Neutrophil (primary cell): ENCODE measurements at regions not wholly inside any gene's neighbourhood (a gene's known extent, or its start where the extent isn't known, plus 50 kb on each side); places are given as distances from the start of the nearest gene placed in this dataset.

Experiments
- H3K27ac ChIP-seq: fragments of 200-600 bp; sonication (generic); 2 replicates; pipeline ENCODE4 v1.5.1; 2016; ENCODE audit warnings: mild to moderate bottlenecking, moderate library complexity
- H3K27me3 ChIP-seq: fragments of 200-600 bp; sonication (generic); 2 replicates; pipeline ENCODE4 v1.6.0; 2016; ENCODE audit warnings: mild to moderate bottlenecking
- H3K36me3 ChIP-seq: fragments of 200-600 bp; sonication (generic); 2 replicates; pipeline ENCODE4 v1.5.1; 2017
- H3K4me1 ChIP-seq, 2 experiments: fragments of 200-600 bp in 1 of 2; sonication (generic) in 1 of 2; 1 replicate in 1 of 2; 2 replicates in 1 of 2; pipeline versions ENCODE4 v1.5.1 to v1.6.1; 2013 to 2016; ENCODE audit warnings: low read depth in 1 of 2, low read length in 1 of 2, mild to moderate bottlenecking in 1 of 2, moderate library complexity in 1 of 2; ENCODE audit not compliant: control insufficient read depth in 1 of 2, insufficient read depth in 1 of 2
- H3K4me3 ChIP-seq, 2 experiments: fragments of 200-600 bp in 1 of 2; sonication (generic) in 1 of 2; 1 replicate in 1 of 2; 2 replicates in 1 of 2; pipeline ENCODE4 v1.5.1; 2013 to 2016; ENCODE audit warnings: low read depth in 1 of 2, low read length in 1 of 2, mild to moderate bottlenecking in 1 of 2, moderate library complexity in 1 of 2
- H3K9me3 ChIP-seq: fragments of 200-600 bp; sonication (generic); 2 replicates; pipeline ENCODE4 v1.5.1; 2016
- TF ChIP-seq, protein P1 (sequence below): fragments of 200-600 bp; sonication (generic); IDR thresholded peaks from 2 replicates; pipeline ENCODE4 v1.5.1; 2016; ENCODE audit warnings: antibody characterized with exemption

- no peaks in the 10 kb centered on the region for H3K36me3 ChIP-seq
- H3K27ac ChIP-seq: no peak overlapping the region
- no peaks in the 10 kb centered on the region for H3K27me3 ChIP-seq
- TF ChIP-seq, protein P1, sequence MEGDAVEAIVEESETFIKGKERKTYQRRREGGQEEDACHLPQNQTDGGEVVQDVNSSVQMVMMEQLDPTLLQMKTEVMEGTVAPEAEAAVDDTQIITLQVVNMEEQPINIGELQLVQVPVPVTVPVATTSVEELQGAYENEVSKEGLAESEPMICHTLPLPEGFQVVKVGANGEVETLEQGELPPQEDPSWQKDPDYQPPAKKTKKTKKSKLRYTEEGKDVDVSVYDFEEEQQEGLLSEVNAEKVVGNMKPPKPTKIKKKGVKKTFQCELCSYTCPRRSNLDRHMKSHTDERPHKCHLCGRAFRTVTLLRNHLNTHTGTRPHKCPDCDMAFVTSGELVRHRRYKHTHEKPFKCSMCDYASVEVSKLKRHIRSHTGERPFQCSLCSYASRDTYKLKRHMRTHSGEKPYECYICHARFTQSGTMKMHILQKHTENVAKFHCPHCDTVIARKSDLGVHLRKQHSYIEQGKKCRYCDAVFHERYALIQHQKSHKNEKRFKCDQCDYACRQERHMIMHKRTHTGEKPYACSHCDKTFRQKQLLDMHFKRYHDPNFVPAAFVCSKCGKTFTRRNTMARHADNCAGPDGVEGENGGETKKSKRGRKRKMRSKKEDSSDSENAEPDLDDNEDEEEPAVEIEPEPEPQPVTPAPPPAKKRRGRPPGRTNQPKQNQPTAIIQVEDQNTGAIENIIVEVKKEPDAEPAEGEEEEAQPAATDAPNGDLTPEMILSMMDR: no peak
- no peak overlapping the region for H3K4me3 ChIP-seq
- no peaks in the 10 kb centered on the region for H3K9me3 ChIP-seq
- H3K4me1 ChIP-seq: no peaks in the 10 kb centered on the region
Measured at GRCh38 chr1:193402977-193403376, 216.6 kb upstream of the B3GALT2 start.

- no peaks in the 10 kb centered on the region for H3K36me3 ChIP-seq
- H3K9me3 ChIP-seq: no peaks in the 10 kb centered on the region
- no peak overlapping the region for H3K4me3 ChIP-seq
- no peak overlapping the region for H3K27ac ChIP-seq
- TF ChIP-seq, protein P1: no peak
- no peaks in the 10 kb centered on the region for H3K4me1 ChIP-seq
- H3K27me3 ChIP-seq: no peaks in the 10 kb centered on the region
Measured at GRCh38 chr1:193402037-193402436, 215.6 kb upstream of the B3GALT2 start.

DNA sequence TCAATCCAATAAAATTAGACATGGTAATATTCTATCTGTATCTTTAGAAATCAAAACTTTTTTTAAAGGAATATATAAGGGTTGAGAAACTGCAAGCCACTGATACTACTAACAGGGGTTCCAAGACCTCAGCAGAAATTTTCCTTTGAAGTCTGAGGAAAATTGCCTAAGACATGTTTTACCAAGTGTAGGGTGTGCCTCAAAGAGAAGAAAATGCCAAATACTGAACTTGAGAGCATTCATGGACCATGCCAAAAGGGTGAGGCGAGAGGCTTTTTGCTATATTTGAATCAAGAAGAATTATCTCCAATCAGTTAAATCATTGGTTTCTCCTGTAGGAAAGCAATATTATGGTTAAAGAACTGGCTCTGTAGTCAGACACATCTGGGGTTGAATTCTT, 207.9 kb upstream of the B3GALT2 start:
- Histone ChIP-seq H3K36me3 (no peaks in the 10 kb centered on the region), H3K4me1 (no peaks in the 10 kb centered on the region), H3K27ac (no peak overlapping the region), H3K27me3 (no peaks in the 10 kb centered on the region), H3K9me3 (no peaks in the 10 kb centered on the region), H3K4me3 (no peak overlapping the region)
- TF ChIP-seq, protein P1: no peak

- no peak overlapping the region for H3K27ac ChIP-seq
- no peaks in the 10 kb centered on the region for H3K27me3 ChIP-seq
- H3K36me3 ChIP-seq: no peaks in the 10 kb centered on the region
- H3K4me3 ChIP-seq: no peak overlapping the region
- TF ChIP-seq, protein P1: no peak
- H3K4me1 ChIP-seq: no peaks in the 10 kb centered on the region
- no peaks in the 10 kb centered on the region for H3K9me3 ChIP-seq
Measured at GRCh38 chr1:193392686-193393085, 206.3 kb upstream of the B3GALT2 start.

DNA sequence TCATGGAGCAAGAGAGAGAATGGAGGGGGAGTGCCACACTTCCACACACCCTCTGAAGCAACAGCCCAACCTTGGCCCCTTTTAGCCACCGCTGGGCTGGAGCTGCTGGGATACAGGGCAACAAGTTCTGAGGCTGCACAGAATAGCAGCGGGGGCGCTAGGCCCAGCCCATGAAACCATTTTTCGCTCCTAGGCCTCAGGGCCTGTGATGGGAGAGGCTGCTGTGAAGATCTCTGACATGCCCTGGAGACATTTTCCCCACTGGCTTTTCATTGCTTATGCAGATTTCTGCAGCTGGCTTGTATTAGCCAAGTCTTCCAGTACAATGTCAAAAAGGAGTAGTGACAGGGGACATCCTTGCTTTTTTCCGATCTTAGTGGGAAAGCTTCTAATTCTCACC, 202.3 kb upstream of the B3GALT2 start:
- TF ChIP-seq, protein P1: no peak
- no peak overlapping the region for H3K27ac ChIP-seq
- no peaks in the 10 kb centered on the region for H3K36me3 ChIP-seq
- no peak overlapping the region for H3K4me3 ChIP-seq
- H3K9me3 ChIP-seq: no peaks in the 10 kb centered on the region
- H3K27me3 ChIP-seq: no peaks in the 10 kb centered on the region
- H3K4me1 ChIP-seq: no peaks in the 10 kb centered on the region

GRCh38 chr1:193388165-193388564, 201.8 kb upstream of the B3GALT2 start:
- H3K36me3 ChIP-seq: no peaks in the 10 kb centered on the region
- no peak overlapping the region for H3K4me3 ChIP-seq
- TF ChIP-seq, protein P1: no peak
- H3K27me3 ChIP-seq: no peaks in the 10 kb centered on the region
- no peaks in the 10 kb centered on the region for H3K9me3 ChIP-seq
- no peaks in the 10 kb centered on the region for H3K4me1 ChIP-seq
- H3K27ac ChIP-seq: no peak overlapping the region
